ENCODE measurements at regions not wholly inside any gene's neighbourhood (a gene's known extent, or its start where the extent isn't known, plus 50 kb on each side); places are given as distances from the start of the nearest gene placed in this dataset.

- Histone ChIP-seq H3K36me3 (ENCODE audit: control insufficient read depth, insufficient read depth, low read length) (no peaks in the 10 kb centered on the region), H3K9me3 (ENCODE audit: control insufficient read depth, insufficient read depth, low read depth, low read length) (no peaks in the 10 kb centered on the region), H3K4me1 (ENCODE audit: control insufficient read depth, insufficient read depth, low read length) (no peaks in the 10 kb centered on the region), H3K27me3 (ENCODE audit: control insufficient read depth, insufficient read depth, low read length) (no peaks in the 10 kb centered on the region), H3K27ac (ENCODE audit: low read length) (no peak overlapping the region), H3K4me3 (ENCODE audit: low read depth in 2 of 2, low read length in 2 of 2) (no peak overlapping the region)
- ATAC-seq (no peak), DNase-seq (ENCODE audit: low read depth, low spot score) (no peak)
- TF ChIP-seq CTCF (IDR thresholded peaks at IDR 0.05) = no peak
- no peak for TF ChIP-seq POLR2AphosphoS5 (IDR thresholded peaks at IDR 0.05; ENCODE audit: low read depth, low read length)
- ChIA-PET POLR2A (no interaction called here), CTCF (no interaction called here)
- intact Hi-C loops (cut with micrococcal nuclease; ENCODE audit: unreplicated experiment) = no loop called here
- BruUV-seq (replicated peaks) = no TSS peak
- in situ Hi-C loops (cut with HindIII; ENCODE audit: low pct_unique_long_range_greater_than_20kb, low sequenced_read_pairs) = no loop called here
Observed at GRCh38 chr18:60599995-60600394, 227.4 kb upstream of the MC4R start.

- H3K4me1 ChIP-seq (ENCODE audit: control insufficient read depth, insufficient read depth, low read length) = no peaks in the 10 kb centered on the region
- no peak for DNase-seq (ENCODE audit: low read depth, low spot score)
- in situ Hi-C loops (cut with HindIII; ENCODE audit: low pct_unique_long_range_greater_than_20kb, low sequenced_read_pairs) (no loop called here), intact Hi-C loops (cut with micrococcal nuclease; ENCODE audit: unreplicated experiment) (no loop called here)
- H3K36me3 ChIP-seq (ENCODE audit: control insufficient read depth, insufficient read depth, low read length) = no peaks in the 10 kb centered on the region
- H3K27me3 ChIP-seq (ENCODE audit: control insufficient read depth, insufficient read depth, low read length) = no peaks in the 10 kb centered on the region
- H3K27ac ChIP-seq (ENCODE audit: low read length) = no peak overlapping the region
- no peaks in the 10 kb centered on the region for H3K9me3 ChIP-seq (ENCODE audit: control insufficient read depth, insufficient read depth, low read depth, low read length)
- ATAC-seq = no peak
- no TSS peak for BruUV-seq (replicated peaks)
- no peak for TF ChIP-seq SIN3A (IDR thresholded peaks at IDR 0.05; ENCODE audit: borderline replicate concordance, insufficient read depth, low read depth, low read length)
- no peak for TF ChIP-seq POLR2AphosphoS5 (IDR thresholded peaks at IDR 0.05; ENCODE audit: low read depth, low read length)
- no peak for TF ChIP-seq CTCF (IDR thresholded peaks at IDR 0.05)
- TF ChIP-seq TCF7L2 (IDR thresholded peaks at IDR 0.05; ENCODE audit: low read depth, low read length) = no peak
- ChIA-PET CTCF (no interaction called here), POLR2A (no interaction called here)
- no peak overlapping the region for H3K4me3 ChIP-seq (ENCODE audit: low read depth in 2 of 2, low read length in 2 of 2)
Observed at GRCh38 chr18:60601249-60601648, 228.7 kb upstream of the MC4R start.

- no peak overlapping the region for H3K4me3 ChIP-seq (ENCODE audit: low read depth in 2 of 2, low read length in 2 of 2)
- in situ Hi-C loops (cut with HindIII; ENCODE audit: low pct_unique_long_range_greater_than_20kb, low sequenced_read_pairs) (no loop called here), intact Hi-C loops (cut with micrococcal nuclease; ENCODE audit: unreplicated experiment) (no loop called here)
- no peaks in the 10 kb centered on the region for H3K36me3 ChIP-seq (ENCODE audit: control insufficient read depth, insufficient read depth, low read length)
- H3K9me3 ChIP-seq (ENCODE audit: control insufficient read depth, insufficient read depth, low read depth, low read length) = no peaks in the 10 kb centered on the region
- no TSS peak for BruUV-seq (replicated peaks)
- no peak overlapping the region for H3K27ac ChIP-seq (ENCODE audit: low read length)
- CTCF ChIA-PET = no interaction called here
- no peak for TF ChIP-seq SIN3A (IDR thresholded peaks at IDR 0.05; ENCODE audit: borderline replicate concordance, insufficient read depth, low read depth, low read length)
- TF ChIP-seq TCF7L2 (IDR thresholded peaks at IDR 0.05; ENCODE audit: low read depth, low read length) = no peak
- TF ChIP-seq POLR2AphosphoS5 (IDR thresholded peaks at IDR 0.05; ENCODE audit: low read depth, low read length) = no peak
- TF ChIP-seq, protein P1, sequence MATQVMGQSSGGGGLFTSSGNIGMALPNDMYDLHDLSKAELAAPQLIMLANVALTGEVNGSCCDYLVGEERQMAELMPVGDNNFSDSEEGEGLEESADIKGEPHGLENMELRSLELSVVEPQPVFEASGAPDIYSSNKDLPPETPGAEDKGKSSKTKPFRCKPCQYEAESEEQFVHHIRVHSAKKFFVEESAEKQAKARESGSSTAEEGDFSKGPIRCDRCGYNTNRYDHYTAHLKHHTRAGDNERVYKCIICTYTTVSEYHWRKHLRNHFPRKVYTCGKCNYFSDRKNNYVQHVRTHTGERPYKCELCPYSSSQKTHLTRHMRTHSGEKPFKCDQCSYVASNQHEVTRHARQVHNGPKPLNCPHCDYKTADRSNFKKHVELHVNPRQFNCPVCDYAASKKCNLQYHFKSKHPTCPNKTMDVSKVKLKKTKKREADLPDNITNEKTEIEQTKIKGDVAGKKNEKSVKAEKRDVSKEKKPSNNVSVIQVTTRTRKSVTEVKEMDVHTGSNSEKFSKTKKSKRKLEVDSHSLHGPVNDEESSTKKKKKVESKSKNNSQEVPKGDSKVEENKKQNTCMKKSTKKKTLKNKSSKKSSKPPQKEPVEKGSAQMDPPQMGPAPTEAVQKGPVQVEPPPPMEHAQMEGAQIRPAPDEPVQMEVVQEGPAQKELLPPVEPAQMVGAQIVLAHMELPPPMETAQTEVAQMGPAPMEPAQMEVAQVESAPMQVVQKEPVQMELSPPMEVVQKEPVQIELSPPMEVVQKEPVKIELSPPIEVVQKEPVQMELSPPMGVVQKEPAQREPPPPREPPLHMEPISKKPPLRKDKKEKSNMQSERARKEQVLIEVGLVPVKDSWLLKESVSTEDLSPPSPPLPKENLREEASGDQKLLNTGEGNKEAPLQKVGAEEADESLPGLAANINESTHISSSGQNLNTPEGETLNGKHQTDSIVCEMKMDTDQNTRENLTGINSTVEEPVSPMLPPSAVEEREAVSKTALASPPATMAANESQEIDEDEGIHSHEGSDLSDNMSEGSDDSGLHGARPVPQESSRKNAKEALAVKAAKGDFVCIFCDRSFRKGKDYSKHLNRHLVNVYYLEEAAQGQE (IDR thresholded peaks at IDR 0.05; ENCODE audit: insufficient read depth in 1 of 2, low read depth in 2 of 2, low read length in 1 of 2) = no peak
- TF ChIP-seq CTCF (IDR thresholded peaks at IDR 0.05) = no peak
- POLR2A ChIA-PET = no interaction called here
- no peak for DNase-seq (ENCODE audit: low read depth, low spot score)
- no peak for ATAC-seq
- no peaks in the 10 kb centered on the region for H3K4me1 ChIP-seq (ENCODE audit: control insufficient read depth, insufficient read depth, low read length)
- no peaks in the 10 kb centered on the region for H3K27me3 ChIP-seq (ENCODE audit: control insufficient read depth, insufficient read depth, low read length)
Observed at GRCh38 chr18:60623331-60623730, 250.8 kb upstream of the MC4R start.
